ENCODE measurements at regions not wholly inside any gene's neighbourhood (a gene's known extent, or its start where the extent isn't known, plus 50 kb on each side); places are given as distances from the start of the nearest gene placed in this dataset.

DNA sequence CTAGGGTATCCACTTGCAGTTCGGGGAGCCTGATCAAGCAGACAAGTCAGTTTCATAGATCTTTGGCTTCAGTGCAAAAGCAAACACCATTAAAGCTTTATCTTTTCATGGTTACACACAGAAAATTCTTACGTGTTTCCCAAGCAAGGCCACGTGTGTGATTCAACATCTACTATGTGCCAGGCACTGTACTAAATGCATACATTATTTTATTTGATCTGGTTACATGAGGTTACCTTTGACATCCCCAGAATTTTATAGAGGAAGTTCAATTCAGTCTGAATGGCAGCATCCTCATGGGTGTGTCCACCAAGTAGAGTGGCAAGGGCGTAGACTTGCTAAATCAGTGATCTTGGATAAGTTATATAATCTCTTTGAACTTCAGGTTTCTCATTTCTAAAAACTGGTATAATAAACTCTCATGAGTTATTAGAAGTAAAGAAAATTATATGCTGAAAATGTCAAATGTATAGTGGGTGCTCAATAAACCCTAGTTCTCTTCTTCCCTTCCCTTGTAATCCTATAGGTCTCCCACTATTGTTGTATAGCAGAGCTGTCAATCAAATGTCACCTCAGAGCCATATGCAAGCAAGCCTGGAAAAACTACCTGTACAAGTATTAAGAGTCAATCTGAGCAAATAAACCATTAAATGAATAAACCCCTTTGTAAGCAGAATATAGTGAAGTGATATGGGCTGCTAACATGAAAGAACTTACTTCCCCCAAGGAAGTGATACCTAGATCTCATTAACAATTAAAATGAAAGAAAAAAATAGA, 50.3 kb upstream of the TMX1 start:
- DNase-seq (no peak), ATAC-seq (no peak), FAIRE-seq (no peak)
- Histone ChIP-seq H3K27me3 (no peaks in the 10 kb centered on the region), H3K9me3 (no peaks in the 10 kb centered on the region), H3K36me3 (no peaks in the 10 kb centered on the region), H3K27ac (no peak overlapping the region), H3K4me3 (no peak overlapping the region), H3K4me1 (no peaks in the 10 kb centered on the region)
- intact Hi-C loops (cut with DNase I), result no loop called here
- TF ChIP-seq, protein P1, sequence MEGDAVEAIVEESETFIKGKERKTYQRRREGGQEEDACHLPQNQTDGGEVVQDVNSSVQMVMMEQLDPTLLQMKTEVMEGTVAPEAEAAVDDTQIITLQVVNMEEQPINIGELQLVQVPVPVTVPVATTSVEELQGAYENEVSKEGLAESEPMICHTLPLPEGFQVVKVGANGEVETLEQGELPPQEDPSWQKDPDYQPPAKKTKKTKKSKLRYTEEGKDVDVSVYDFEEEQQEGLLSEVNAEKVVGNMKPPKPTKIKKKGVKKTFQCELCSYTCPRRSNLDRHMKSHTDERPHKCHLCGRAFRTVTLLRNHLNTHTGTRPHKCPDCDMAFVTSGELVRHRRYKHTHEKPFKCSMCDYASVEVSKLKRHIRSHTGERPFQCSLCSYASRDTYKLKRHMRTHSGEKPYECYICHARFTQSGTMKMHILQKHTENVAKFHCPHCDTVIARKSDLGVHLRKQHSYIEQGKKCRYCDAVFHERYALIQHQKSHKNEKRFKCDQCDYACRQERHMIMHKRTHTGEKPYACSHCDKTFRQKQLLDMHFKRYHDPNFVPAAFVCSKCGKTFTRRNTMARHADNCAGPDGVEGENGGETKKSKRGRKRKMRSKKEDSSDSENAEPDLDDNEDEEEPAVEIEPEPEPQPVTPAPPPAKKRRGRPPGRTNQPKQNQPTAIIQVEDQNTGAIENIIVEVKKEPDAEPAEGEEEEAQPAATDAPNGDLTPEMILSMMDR (IDR thresholded peaks at IDR 0.05), result no peak
- WGBS, 2 donors, result 63 to 85% methylated on average over 4 of the region's 4 CpGs

Data from pancreas (tissue), 10 donors.